HTR-8/SVneo (cell line): ENCODE measurements at regions not wholly inside any gene's neighbourhood (a gene's known extent, or its start where the extent isn't known, plus 50 kb on each side); places are given as distances from the start of the nearest gene placed in this dataset.
"Not testable (repeated sequence)": the region's sequence is repeated elsewhere in the genome, so short reads cannot be mapped to it uniquely, and the experiment has no call there.

Experiments used
- DNase-seq: peaks from one replicate; pipeline ENCODE4 v3.0.0; 2011; ENCODE audit warnings: low spot score, mixed read lengths; ENCODE audit not compliant: insufficient read length
- FAIRE-seq: peaks from 2 replicates; lab custom pipeline; 2011; peaks lifted over from hg19 to GRCh38; lab: Jason Lieb, UNC

DNA sequence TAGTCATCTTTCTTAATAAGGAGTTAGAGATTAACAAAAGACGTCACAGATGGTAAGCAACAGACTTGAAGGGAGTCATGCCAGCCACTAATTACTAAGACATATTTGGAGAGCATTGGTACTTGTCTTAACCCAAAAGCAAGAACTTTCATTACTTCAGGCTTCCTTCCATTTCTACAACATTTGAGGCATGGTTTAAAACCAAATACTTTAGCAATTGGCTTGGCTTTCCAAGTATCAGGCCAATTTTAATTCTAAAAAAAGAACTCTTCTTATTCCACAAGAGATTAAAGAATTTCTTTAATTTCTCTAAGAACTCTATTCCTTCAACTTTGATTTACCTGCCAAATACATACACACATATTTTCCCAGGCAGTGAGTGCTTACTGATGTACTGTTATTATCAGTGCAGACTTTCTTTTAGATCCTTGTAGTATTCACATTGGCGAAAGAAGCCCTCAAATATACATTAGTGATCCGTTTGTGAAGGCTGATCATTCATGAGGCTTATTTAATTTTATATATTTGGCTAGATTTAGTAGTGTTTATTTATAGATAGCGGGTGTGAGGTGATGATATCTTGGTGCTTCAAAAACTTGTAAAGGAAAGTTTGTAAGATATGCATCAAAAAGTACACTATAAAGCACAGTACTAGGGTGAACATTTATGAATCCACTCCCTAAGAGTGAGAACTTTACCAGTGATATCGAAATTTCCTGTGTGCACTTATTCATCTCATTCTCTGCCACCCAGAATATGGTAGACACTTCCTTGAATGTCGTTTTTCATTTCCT lies 229.2 kb downstream of the MFSD1 start:
- DNase-seq (no peak), FAIRE-seq (no peak)

GRCh38 chr3:159032311-159032710 lies 230.5 kb downstream of the MFSD1 start:
- no peak for FAIRE-seq
- no peak for DNase-seq

GRCh38 chr3:159038405-159038804 lies 236.6 kb downstream of the MFSD1 start:
- DNase-seq (no peak), FAIRE-seq (no peak)

GRCh38 chr3:159039286-159039685 lies 237.4 kb downstream of the MFSD1 start:
- no peak for DNase-seq
- FAIRE-seq: no peak

GRCh38 chr3:159045279-159045885 lies 243.5 kb downstream of the MFSD1 start:
- DNase-seq (no peak), FAIRE-seq (no peak)

DNA sequence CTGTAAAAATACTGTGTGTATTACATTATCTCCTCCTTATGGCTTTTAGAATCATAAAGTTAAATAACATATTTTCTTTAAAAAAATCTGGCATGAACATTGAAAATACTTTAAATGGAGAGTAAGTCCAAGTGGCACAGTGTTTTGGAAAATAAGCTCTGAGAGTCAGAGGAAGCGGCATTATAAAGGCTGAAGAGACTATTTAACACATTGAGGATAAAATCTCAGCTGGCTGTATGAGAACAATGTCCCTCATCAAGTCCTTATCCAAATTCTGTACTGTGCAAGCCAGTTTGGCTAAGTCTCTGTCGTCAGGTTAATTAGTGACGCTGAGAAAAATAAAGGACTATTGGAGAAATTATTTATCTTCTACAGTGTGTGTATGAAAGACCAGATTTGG lies 245.5 kb downstream of the MFSD1 start:
- FAIRE-seq: no peak
- DNase-seq: no peak

- not testable (repeated sequence) for DNase-seq, FAIRE-seq
These were observed 250.6 kb downstream of the MFSD1 start for GRCh38 chr3:159052494-159052893.

DNA sequence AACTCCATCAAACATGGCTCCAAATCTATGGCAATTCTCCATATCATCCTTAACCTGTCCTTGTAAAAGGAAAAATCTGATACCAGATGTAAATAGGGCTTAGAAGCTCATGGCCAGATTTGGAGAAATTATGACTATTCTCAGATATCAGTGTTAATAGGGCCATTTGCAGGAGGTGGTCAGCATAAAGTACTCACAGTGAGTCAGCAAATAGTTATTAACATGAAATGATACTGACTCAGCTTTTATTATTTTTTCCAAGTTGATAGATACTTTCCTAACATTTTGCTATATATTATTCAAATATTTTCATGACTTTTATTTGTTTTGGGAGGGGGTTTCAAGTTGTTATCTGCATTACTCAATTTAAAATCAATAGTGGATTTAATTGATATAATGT lies 255.8 kb downstream of the MFSD1 start:
- FAIRE-seq (no peak), DNase-seq (no peak)

DNA sequence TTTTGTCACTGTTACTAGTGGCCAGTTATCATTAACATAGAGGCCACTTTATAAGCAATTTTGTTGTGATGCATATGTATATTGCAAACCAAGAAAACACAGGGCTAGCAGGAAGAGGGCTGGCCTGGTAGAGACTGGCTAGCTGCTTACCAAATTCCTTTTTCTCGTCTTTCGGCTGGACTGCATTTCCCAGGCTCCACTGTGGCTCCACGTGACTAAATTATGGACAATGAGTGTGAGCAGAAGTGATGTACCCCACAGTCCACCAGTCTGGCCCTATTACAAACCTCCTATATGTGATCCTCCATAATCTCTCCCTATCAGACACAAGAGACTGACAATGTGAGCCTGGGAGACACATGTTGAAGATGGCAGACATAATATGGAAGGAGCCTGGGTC lies 257.0 kb downstream of the MFSD1 start:
- no peak for FAIRE-seq
- DNase-seq: no peak

DNA sequence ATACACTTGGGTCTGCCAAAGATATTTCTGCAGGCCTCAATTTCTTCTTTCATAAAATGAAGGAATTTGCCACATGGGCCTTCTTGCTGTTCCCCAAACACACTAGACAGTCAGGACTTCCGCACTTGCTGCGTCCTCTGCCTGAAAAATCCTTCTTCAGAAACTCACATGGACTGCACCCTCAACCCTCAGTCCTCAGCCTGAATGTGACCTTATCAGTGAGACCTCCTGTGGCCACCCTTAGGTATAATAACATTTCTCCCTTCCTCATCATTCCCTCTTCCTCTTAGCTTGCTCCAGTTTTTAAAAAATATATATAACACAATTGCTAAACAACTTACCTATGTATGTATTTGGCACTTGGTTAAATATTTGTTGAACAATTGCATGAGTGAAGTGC lies 257.5 kb downstream of the MFSD1 start:
- DNase-seq: no peak
- FAIRE-seq: no peak

DNA sequence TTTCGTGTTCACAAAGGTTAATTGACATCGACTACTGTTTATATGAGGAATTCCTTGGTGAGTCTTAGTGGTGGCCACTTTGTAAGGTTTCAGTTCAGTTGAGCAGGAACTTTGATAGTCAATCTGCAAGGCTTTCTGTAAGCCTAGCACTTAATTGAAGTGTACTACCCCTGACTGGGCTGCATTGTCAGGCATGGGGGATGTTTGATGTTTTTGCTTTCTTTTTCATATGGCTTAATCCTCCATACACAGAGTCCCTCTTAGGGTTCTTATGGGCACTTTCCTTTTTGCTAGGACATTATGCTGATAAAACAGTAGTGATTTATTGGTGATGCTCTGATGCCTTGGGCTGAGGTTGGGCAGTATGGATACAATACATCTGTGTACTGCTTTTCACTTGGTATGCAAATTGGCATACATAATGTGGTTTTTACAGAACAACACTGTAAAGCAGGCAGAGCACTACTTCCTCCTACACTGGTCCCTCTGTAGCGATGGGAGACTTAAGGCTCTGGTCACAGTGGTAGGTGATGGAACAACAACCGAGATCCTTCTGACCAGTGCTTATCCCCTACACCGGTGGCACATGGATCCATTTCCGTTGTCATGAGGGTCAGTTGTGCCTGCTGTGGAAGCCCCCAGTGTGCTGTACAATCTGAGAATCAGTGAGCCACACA lies 261.0 kb downstream of the MFSD1 start:
- FAIRE-seq: no peak
- no peak for DNase-seq

DNA sequence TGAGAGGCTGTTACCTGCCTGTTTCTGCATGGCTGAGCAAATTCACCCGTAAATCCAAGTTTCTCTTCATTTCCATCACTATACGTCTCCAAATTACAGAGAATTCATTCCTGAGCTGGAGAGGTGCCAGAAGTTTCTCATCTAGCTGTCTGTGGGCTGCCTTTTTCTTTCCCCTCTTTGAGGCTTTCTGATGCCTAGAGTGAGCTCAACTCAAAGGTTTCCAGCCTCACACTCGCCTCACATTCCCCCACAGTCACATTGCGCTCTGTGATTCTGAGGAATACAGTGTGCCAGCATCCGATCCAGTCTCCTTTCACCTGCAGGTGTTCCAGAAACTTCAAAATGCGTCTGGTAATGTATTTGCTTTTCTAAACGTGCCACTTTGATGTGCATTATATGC lies 267.2 kb downstream of the MFSD1 start, which contains the start of gene IQCJ:
Gene IQCJ, plus strand, starts transcription at position 229 of the 400 bp plus-strand sequence.
- no peak for DNase-seq
- no peak for FAIRE-seq

GRCh38 chr3:159069866-159070425 lies 268.1 kb downstream of the MFSD1 start:
- FAIRE-seq (no peak), DNase-seq (no peak)

- DNase-seq (no peak), FAIRE-seq (no peak)
These were observed 273.2 kb downstream of the MFSD1 start for GRCh38 chr3:159074756-159075701.

DNA sequence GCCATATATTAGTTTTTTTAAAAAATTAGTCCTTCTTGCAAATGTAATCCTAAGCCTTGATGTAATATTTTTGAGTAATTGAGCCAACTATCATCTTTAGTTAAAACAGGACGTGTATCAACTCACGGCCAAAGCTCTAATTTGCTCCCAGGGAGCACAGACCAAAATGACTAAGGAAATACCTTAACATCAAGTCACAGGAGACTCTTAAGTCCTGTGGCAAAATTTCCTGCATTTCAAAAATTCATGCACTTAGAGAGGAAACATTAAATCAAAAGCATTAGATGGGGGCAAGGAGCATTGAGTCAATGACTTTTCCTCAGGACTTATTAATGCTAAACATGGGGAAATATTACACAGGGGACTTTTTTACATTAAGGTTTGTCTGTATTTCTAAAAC lies 276.0 kb downstream of the MFSD1 start:
- FAIRE-seq (no peak), DNase-seq (peak; percentile 6)

DNA sequence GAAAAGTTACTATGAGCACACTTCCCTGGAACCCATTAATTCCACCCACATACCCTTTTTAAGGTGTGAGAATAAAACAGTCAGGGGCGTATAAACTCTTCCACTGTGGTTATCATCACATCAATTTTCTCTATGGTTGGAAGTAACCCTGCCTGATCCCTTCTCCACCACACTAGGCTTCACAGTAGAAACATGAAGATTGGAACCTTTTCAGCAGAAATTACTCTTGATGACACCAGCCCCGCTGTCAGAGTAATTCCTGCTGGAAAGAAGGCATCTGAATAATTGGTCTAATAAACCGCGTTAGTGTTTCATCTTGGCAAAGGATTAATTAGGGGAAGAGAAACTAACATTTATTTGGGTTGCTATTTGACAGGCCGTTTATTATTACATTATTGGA lies 278.4 kb downstream of the MFSD1 start:
- DNase-seq: no peak
- no peak for FAIRE-seq

- DNase-seq: no peak
- FAIRE-seq: no peak
These were observed 279.0 kb downstream of the MFSD1 start for GRCh38 chr3:159080821-159081220.

DNA sequence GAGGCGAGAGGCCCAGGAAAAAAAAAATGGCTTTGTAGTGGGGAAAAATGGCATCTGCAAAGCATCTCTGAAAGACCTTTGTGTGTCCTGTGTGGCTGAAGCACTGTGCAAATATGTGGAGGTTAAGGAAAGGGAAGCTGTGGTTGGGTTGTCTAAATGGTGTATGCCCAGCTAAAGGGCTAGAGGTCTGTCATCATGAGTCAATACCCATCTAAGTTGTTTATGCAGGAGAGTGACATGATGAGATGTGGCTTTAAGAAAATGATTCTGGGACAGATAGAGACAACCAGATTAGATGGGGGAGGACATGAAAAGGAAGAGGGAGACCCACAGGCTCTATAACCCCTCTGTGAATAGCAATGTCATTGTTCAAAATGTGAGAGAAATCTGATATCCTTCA lies 280.7 kb downstream of the MFSD1 start:
- no peak for FAIRE-seq
- peak; percentile 10 for DNase-seq

DNA sequence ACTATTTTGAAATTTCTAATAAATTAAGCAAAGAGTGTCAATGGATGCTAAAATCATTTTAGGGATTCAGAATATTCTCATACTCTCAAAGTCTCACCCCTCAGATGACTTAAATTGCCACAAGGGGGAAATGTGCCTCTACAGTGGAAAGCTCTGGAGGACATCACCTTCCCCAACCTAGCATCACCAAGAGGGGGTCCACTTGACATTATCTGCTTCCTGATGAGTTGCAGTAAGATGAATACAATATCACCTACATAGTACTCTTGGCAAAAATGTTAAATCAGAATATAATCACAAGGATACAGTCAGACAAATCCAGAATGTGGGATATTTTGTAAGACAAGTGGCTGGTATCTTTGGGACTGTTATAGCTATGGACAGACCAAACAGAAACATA lies 290.1 kb downstream of the MFSD1 start:
- no peak for FAIRE-seq

DNA sequence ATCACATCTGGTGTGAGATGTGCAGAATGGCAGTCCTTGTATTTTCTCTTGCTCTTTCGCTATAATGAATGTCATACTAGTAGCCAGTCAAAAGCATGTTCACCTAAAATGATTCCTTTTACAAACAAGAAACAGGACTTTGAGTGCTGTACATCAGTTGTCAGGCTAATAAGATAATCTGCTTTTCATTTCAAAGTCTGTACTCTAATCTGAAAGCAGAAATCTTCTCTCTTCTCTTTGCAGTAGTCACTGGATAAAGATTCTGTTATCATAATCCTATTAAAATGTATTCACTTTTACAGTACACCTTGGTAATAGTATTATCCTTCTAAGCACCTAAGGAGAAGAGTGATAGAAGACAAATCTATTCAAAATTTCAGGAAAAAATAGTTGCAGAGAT lies 300.1 kb downstream of the MFSD1 start:
- FAIRE-seq: no peak

More for the DNA sequence above, 290.1 kb downstream of the MFSD1 start:
- DNase-seq: peak; percentile 5

More for the DNA sequence above, 300.1 kb downstream of the MFSD1 start:
- no peak for DNase-seq
